ENCODE measurements at regions not wholly inside any gene's neighbourhood (a gene's known extent, or its start where the extent isn't known, plus 50 kb on each side); places are given as distances from the start of the nearest gene placed in this dataset.
A peak's percentile ranks its signal among the peaks of the same experiment; 100 is the strongest.

DNA sequence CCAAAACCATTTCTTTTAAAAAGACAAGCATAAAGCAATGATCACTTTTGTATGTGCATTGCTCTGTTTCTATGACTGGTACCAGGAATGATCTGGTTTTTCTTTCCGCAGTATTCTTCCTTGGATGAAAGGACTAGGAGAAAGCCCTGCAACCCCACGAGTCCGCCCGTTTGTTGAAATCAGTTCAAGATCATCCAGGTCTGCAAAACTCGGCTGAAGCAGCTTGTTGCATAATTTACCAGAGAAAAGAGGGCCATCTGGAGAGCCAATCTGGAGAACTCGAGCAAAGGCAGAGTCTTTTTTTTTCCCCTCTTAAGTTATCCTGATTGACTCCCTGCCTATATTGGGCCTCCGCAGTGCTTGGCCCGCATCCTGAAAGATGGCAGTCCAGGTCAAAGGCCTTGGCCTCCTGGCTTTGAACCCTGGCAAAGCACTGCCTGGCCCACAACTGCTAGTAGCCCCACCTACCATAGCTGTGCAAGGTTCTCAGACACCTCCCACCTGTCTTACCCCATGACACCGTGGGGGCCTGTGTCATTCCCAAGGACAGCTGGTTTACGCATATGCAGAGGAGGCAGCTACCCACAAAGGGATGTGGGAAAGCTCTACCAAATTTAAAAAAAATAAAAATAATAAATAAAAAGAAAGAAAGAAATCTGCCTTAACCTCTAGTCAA is 572.2 kb downstream of the INHBA start:
- Histone ChIP-seq H3K9me3 (ENCODE audit: control insufficient read depth, low read length) (no peaks in the 10 kb centered on the region), H3K4me3 (ENCODE audit: low read length) (no peak overlapping the region), H3K4me1 (ENCODE audit: control insufficient read depth, insufficient read depth, low read length) (no peaks in the 10 kb centered on the region), H3K27me3 (ENCODE audit: control insufficient read depth, insufficient read depth) (no peaks in the 10 kb centered on the region), H3K27ac (ENCODE audit: low read length) (no peak overlapping the region)
- DNase-seq (no peak), ATAC-seq (no peak)
- intact Hi-C loops (cut with DNase I): no loop called here
- WGBS: 76% methylated on average over 10 of the region's 10 CpGs

- no peak for DNase-seq
- no peak overlapping the region for H3K4me3 ChIP-seq (ENCODE audit: low read length)
- ATAC-seq: no peak
- H3K27ac ChIP-seq (ENCODE audit: low read length): no peak overlapping the region
- intact Hi-C loops (cut with DNase I): no loop called here
- H3K27me3 ChIP-seq (ENCODE audit: control insufficient read depth, insufficient read depth): no peaks in the 10 kb centered on the region
- 77% methylated on average over 5 of the region's 5 CpGs for WGBS
- no peaks in the 10 kb centered on the region for H3K9me3 ChIP-seq (ENCODE audit: control insufficient read depth, low read length)
- no peaks in the 10 kb centered on the region for H3K4me1 ChIP-seq (ENCODE audit: control insufficient read depth, insufficient read depth, low read length)
Measured at GRCh38 chr7:41130086-41130485, 572.8 kb downstream of the INHBA start.

DNA sequence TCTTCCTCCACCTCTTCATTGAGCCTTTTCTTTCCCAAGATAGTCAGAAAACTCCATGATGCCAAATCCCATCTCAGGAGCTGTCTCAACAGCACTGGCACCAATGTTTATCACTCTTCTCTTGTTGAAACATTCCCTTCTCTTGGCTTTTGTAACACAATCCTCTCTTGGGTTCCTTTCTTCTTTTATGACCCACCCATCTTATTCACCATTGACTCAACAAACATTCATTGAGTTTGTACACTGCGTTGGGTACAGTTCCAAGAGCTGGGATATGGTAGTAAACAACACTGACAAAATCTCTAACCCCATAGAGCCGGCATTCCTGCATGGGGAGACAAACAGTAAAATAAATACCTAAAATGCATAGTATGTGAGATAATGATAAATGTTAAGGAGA is 577.5 kb downstream of the INHBA start:
- WGBS: 92% methylated on average over 2 of the region's 2 CpGs
- Histone ChIP-seq H3K9me3 (ENCODE audit: control insufficient read depth, low read length) (no peaks in the 10 kb centered on the region), H3K4me1 (ENCODE audit: control insufficient read depth, insufficient read depth, low read length) (no peaks in the 10 kb centered on the region), H3K4me3 (ENCODE audit: low read length) (no peak overlapping the region), H3K27me3 (ENCODE audit: control insufficient read depth, insufficient read depth) (no peaks in the 10 kb centered on the region), H3K27ac (ENCODE audit: low read length) (no peak overlapping the region)
- intact Hi-C loops (cut with DNase I): no loop called here
- DNase-seq (no peak), ATAC-seq (no peak)

DNA sequence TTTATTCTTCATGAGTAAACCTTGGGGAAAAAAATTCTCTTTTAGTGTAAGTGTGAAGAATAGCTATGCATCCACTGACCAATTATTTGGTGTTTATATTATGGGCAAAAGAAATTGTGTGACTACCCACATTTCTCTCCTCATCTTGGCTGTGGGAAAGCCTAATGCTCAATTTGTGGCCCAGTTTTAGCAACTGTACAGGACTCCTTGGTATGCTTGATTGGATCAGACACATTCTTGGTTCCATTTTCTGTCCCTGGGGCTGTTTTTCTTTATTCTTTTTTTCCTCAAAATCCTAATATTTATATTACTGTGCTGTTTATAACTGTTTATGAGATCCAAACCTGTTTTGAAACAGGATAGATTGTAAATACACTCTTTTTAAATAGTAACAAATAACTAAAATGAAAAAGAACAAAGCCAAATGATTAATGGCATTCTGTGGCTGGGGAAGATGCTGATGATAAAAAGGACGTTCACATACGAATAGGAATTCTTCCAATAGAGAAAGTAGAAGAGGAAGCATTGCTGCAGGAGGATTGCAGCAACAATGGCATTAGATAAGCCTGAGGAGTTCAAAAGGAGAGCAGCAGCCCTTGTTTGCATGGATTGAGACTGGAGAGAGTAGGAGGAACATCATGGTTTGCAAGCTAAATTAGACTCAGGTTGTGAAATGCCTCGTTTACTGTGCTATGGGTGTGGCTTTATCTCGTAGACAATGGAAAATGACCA is 580.5 kb downstream of the INHBA start:
- H3K4me1 ChIP-seq (ENCODE audit: control insufficient read depth, insufficient read depth, low read length): no peaks in the 10 kb centered on the region
- no peak overlapping the region for H3K27ac ChIP-seq (ENCODE audit: low read length)
- DNase-seq (no peak), ATAC-seq (peak in 1 of 2 donors; percentile 43)
- WGBS: 45% methylated on average over 4 of the region's 4 CpGs
- no peaks in the 10 kb centered on the region for H3K9me3 ChIP-seq (ENCODE audit: control insufficient read depth, low read length)
- H3K4me3 ChIP-seq (ENCODE audit: low read length): no peak overlapping the region
- intact Hi-C loops (cut with DNase I): no loop called here
- no peaks in the 10 kb centered on the region for H3K27me3 ChIP-seq (ENCODE audit: control insufficient read depth, insufficient read depth)

- H3K27me3 ChIP-seq (ENCODE audit: control insufficient read depth, insufficient read depth): no peaks in the 10 kb centered on the region
- no peak for ATAC-seq
- DNase-seq: no peak
- H3K4me3 ChIP-seq (ENCODE audit: low read length): no peak overlapping the region
- no peaks in the 10 kb centered on the region for H3K9me3 ChIP-seq (ENCODE audit: control insufficient read depth, low read length)
- intact Hi-C loops (cut with DNase I): no loop called here
- no peaks in the 10 kb centered on the region for H3K4me1 ChIP-seq (ENCODE audit: control insufficient read depth, insufficient read depth, low read length)
- H3K27ac ChIP-seq (ENCODE audit: low read length): no peak overlapping the region
Measured at GRCh38 chr7:41121228-41121627, 581.7 kb downstream of the INHBA start.

GRCh38 chr7:41118486-41118885 is 584.4 kb downstream of the INHBA start:
- no peak overlapping the region for H3K27ac ChIP-seq (ENCODE audit: low read length)
- DNase-seq: no peak
- H3K27me3 ChIP-seq (ENCODE audit: control insufficient read depth, insufficient read depth): no peaks in the 10 kb centered on the region
- H3K9me3 ChIP-seq (ENCODE audit: control insufficient read depth, low read length): no peaks in the 10 kb centered on the region
- no peak for ATAC-seq
- 68% methylated on average over 4 of the region's 4 CpGs for WGBS
- intact Hi-C loops (cut with DNase I): no loop called here
- no peaks in the 10 kb centered on the region for H3K4me1 ChIP-seq (ENCODE audit: control insufficient read depth, insufficient read depth, low read length)
- H3K4me3 ChIP-seq (ENCODE audit: low read length): no peak overlapping the region

- ATAC-seq (no peak), DNase-seq (no peak)
- no peaks in the 10 kb centered on the region for H3K9me3 ChIP-seq (ENCODE audit: control insufficient read depth, low read length)
- no peaks in the 10 kb centered on the region for H3K27me3 ChIP-seq (ENCODE audit: control insufficient read depth, insufficient read depth)
- no peak overlapping the region for H3K4me3 ChIP-seq (ENCODE audit: low read length)
- 89% methylated on average over 2 of the region's 2 CpGs for WGBS
- intact Hi-C loops (cut with DNase I): no loop called here
- H3K4me1 ChIP-seq (ENCODE audit: control insufficient read depth, insufficient read depth, low read length): no peaks in the 10 kb centered on the region
- no peak overlapping the region for H3K27ac ChIP-seq (ENCODE audit: low read length)
Measured at GRCh38 chr7:41117431-41117830, 585.5 kb downstream of the INHBA start.

- Histone ChIP-seq H3K4me3 (ENCODE audit: low read length) (no peak overlapping the region), H3K27ac (ENCODE audit: low read length) (no peak overlapping the region), H3K27me3 (ENCODE audit: control insufficient read depth, insufficient read depth) (no peaks in the 10 kb centered on the region), H3K4me1 (ENCODE audit: control insufficient read depth, insufficient read depth, low read length) (no peaks in the 10 kb centered on the region), H3K9me3 (ENCODE audit: control insufficient read depth, low read length) (no peaks in the 10 kb centered on the region)
- WGBS: 90% methylated on average over 1 of the region's 1 CpG
- ATAC-seq: no peak
- no peak for DNase-seq
- intact Hi-C loops (cut with DNase I): no loop called here
Measured at GRCh38 chr7:41116817-41117216, 586.1 kb downstream of the INHBA start.

DNA sequence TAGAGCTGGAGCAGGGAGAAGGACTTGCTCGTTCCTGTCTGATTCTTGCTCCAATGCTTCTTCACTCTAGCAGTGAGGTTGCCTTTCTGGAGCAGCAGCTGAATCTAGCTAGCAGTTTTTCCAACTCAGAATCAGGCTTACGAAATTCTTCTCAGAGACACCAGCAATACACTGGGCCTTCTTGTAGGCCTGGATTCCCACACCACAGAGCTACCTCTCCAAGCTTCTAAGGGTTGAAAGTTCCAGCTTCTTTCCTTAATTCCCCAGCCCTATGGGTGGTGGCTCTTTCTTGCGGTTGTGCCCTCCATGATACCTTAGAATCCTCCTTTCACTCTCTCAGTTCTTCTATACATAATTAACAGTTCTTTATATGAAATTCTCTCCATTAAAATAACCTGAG is 586.6 kb downstream of the INHBA start:
- Histone ChIP-seq H3K27me3 (ENCODE audit: control insufficient read depth, insufficient read depth) (no peaks in the 10 kb centered on the region), H3K4me3 (ENCODE audit: low read length) (no peak overlapping the region), H3K9me3 (ENCODE audit: control insufficient read depth, low read length) (no peaks in the 10 kb centered on the region), H3K4me1 (ENCODE audit: control insufficient read depth, insufficient read depth, low read length) (no peaks in the 10 kb centered on the region), H3K27ac (ENCODE audit: low read length) (no peak overlapping the region)
- WGBS: 88% methylated on average over 3 of the region's 3 CpGs
- no peak for DNase-seq
- intact Hi-C loops (cut with DNase I): no loop called here
- ATAC-seq: no peak

DNA sequence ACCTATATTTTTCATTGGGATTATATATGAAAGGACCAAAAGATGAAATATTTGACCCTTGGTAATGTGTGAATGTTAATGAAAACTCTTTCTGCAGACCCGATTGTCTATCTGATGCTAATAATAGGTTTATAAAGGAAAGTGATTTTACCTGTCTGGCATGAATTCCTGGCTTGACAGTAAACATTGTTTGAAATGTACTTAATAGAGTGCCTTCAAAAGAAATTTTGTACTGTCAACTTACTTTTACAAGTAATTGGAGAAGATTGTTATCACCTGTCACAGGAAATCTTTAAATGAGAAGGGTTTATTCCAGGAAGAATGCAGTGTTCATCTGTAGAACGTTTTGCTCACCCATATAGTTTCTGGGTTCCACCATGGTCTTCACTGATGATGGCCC is 588.2 kb downstream of the INHBA start:
- Histone ChIP-seq H3K27ac (ENCODE audit: low read length) (no peak overlapping the region), H3K4me3 (ENCODE audit: low read length) (no peak overlapping the region), H3K9me3 (ENCODE audit: control insufficient read depth, low read length) (no peaks in the 10 kb centered on the region), H3K27me3 (ENCODE audit: control insufficient read depth, insufficient read depth) (no peaks in the 10 kb centered on the region), H3K4me1 (ENCODE audit: control insufficient read depth, insufficient read depth, low read length) (no peaks in the 10 kb centered on the region)
- intact Hi-C loops (cut with DNase I): no loop called here
- no peak for ATAC-seq
- 70% methylated on average over 2 of the region's 2 CpGs for WGBS
- DNase-seq: no peak

DNA sequence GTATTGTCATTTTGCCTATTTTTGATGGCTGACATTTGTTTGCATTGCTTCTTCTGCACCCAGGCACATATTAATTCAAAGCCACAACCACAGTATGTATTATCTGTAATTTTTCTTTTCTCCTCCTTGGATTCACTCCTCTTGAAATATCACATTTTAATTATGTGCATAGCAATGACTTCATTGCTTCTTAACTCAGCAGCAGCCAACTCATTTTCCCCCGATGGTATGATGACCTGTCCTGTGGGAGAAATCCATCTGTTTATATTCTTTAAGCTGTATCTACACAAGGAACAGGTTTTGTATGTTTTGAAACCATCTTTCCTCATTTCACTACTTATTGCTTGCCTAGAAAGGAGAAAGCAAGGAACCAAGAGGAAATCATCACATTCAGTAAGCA is 588.8 kb downstream of the INHBA start:
- H3K9me3 ChIP-seq (ENCODE audit: control insufficient read depth, low read length): no peaks in the 10 kb centered on the region
- H3K4me3 ChIP-seq (ENCODE audit: low read length): no peak overlapping the region
- intact Hi-C loops (cut with DNase I): no loop called here
- ATAC-seq (no peak), DNase-seq (no peak)
- H3K27ac ChIP-seq (ENCODE audit: low read length): no peak overlapping the region
- H3K4me1 ChIP-seq (ENCODE audit: control insufficient read depth, insufficient read depth, low read length): no peaks in the 10 kb centered on the region
- WGBS: 39% methylated on average over 1 of the region's 1 CpG
- H3K27me3 ChIP-seq (ENCODE audit: control insufficient read depth, insufficient read depth): no peaks in the 10 kb centered on the region

DNA sequence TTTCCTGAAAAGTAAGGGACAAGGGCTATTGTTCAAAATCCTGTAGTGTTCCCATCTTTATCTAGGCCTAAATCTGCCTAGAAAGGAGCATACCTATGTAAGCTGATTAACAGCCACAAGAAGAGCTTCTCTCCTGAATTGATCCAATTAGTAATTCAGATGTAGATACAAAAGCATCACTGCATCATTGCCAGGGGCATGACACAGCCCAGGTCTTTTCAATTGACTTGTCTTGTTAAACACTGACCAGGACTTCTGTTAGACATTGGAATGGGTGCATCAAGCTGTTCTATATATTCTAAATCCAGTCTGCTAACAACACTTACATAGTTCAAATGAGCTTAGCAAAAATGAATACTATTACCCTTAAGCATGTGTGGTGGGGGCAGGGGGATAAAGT is 589.2 kb downstream of the INHBA start:
- Histone ChIP-seq H3K27me3 (ENCODE audit: control insufficient read depth, insufficient read depth) (no peaks in the 10 kb centered on the region), H3K27ac (ENCODE audit: low read length) (no peak overlapping the region), H3K9me3 (ENCODE audit: control insufficient read depth, low read length) (no peaks in the 10 kb centered on the region), H3K4me3 (ENCODE audit: low read length) (no peak overlapping the region), H3K4me1 (ENCODE audit: control insufficient read depth, insufficient read depth, low read length) (no peaks in the 10 kb centered on the region)
- DNase-seq (no peak), ATAC-seq (no peak)
- intact Hi-C loops (cut with DNase I): no loop called here

Measured in right cardiac atrium (tissue), 5 donors.